Stomach (tissue), 4 donors: ENCODE measurements at regions not wholly inside any gene's neighbourhood (a gene's known extent, or its start where the extent isn't known, plus 50 kb on each side); places are given as distances from the start of the nearest gene placed in this dataset.

ENCODE experiments used
- EP300 ChIP-seq: sonication (generic); formaldehyde crosslinking; IDR thresholded peaks from one replicate; pipeline ENCODE4 v1.6.1; 2017; ENCODE audit warnings: antibody characterized with exemption
- POLR2A ChIP-seq, 4 donors: fragments of 450-650 bp; IDR thresholded peaks; one replicate each; pipeline ENCODE4 v1.6.1; 2016; ENCODE audit warnings: antibody characterized with exemption in 4 of 4, control low read depth in 2 of 4, mild to moderate bottlenecking in 1 of 4, moderate library complexity in 1 of 4
- POLR2AphosphoS5 ChIP-seq, 3 donors: sonication (generic); formaldehyde crosslinking; IDR thresholded peaks; one replicate each; pipeline ENCODE4 v1.6.1; 2016; ENCODE audit warnings: antibody characterized with exemption in 3 of 3
- TF ChIP-seq, protein P1 (sequence below), 7 experiments: fragments of 450-650 bp in 4 of 7; fragments of 200-600 bp in 3 of 7; sonication (generic) in 3 of 7; IDR thresholded peaks; one replicate each; pipeline ENCODE4 v1.5.1; 2016 to 2019; ENCODE audit warnings: antibody characterized with exemption in 7 of 7, control low read depth in 2 of 7, mild to moderate bottlenecking in 1 of 7

DNA sequence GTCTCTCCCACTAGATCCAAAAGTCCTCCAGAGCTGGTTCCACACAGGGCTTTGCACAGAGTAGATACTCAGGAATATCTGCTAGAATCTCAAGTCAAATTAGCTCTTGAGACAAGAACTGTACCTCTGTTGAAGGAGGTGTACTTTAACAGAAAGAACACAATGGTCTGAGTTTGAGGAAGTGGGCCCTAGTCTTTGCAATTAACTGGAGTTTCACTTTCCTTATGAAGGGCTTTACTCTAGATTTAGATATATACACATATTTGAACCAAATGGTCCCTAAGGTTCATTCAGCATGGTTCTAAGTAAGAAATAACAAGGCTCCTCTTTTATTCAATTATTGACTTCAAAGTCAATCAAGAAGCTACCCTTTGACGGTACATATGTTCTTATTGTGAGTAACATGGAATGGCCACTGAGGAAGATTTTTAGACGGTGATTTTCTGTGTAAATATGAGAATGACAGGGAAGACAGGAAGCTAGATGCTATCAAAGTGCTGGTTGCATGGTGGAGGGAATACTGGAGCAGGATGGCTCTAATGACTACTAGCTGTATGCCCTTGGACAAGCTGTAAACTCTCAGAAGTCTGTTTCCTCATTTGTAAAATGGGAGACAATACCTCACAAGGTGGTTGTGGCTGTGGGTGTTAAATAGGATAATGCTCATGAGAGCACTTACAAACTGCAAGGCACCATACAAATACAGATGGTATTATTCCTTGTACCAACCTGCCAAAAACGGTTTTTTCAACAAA is 73.5 kb upstream of the SERTAD2 start:
- TF ChIP-seq, protein P1, sequence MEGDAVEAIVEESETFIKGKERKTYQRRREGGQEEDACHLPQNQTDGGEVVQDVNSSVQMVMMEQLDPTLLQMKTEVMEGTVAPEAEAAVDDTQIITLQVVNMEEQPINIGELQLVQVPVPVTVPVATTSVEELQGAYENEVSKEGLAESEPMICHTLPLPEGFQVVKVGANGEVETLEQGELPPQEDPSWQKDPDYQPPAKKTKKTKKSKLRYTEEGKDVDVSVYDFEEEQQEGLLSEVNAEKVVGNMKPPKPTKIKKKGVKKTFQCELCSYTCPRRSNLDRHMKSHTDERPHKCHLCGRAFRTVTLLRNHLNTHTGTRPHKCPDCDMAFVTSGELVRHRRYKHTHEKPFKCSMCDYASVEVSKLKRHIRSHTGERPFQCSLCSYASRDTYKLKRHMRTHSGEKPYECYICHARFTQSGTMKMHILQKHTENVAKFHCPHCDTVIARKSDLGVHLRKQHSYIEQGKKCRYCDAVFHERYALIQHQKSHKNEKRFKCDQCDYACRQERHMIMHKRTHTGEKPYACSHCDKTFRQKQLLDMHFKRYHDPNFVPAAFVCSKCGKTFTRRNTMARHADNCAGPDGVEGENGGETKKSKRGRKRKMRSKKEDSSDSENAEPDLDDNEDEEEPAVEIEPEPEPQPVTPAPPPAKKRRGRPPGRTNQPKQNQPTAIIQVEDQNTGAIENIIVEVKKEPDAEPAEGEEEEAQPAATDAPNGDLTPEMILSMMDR (IDR thresholded peaks at IDR 0.05): no peak
- TF ChIP-seq POLR2A (IDR thresholded peaks at IDR 0.05) (no peak), POLR2AphosphoS5 (IDR thresholded peaks at IDR 0.05) (no peak), EP300 (no peak)
